ENCODE measurements at regions not wholly inside any gene's neighbourhood (a gene's known extent, or its start where the extent isn't known, plus 50 kb on each side); places are given as distances from the start of the nearest gene placed in this dataset.

- no peak for FAIRE-seq
- no peak overlapping the region for H3K4me2 ChIP-seq (ENCODE audit: insufficient read depth, low read length)
- no peak for ATAC-seq
- no peaks in the 10 kb centered on the region for H3K79me2 ChIP-seq (ENCODE audit: control insufficient read depth, insufficient read depth, low read length)
- no peaks in the 10 kb centered on the region for H3K9me3 ChIP-seq (replicated peaks; ENCODE audit: control insufficient read depth, insufficient read depth, low read depth, low read length)
- WGBS (ENCODE audit: insufficient coverage, low coverage, missing lambda C conversion rate) = 0% methylated on average over 2 of the region's 3 CpGs
- TF ChIP-seq USF2 (CRISPR knock-in tag; IDR thresholded peaks at IDR 0.05) (no peak), HDAC6 (IDR thresholded peaks at IDR 0.05; ENCODE audit: low read depth, low read length) (no peak), ESRRA (IDR thresholded peaks at IDR 0.05; ENCODE audit: borderline replicate concordance, low read depth) (no peak), TOE1 (IDR thresholded peaks at IDR 0.05; ENCODE audit: borderline replicate concordance) (no peak), TOE1 (CRISPR knock-in tag; IDR thresholded peaks at IDR 0.05; ENCODE audit: borderline replicate concordance, low read depth) (no peak), ZBTB5 (IDR thresholded peaks at IDR 0.05) (no peak), IRF2 (CRISPR knock-in tag; IDR thresholded peaks at IDR 0.05) (no peak), ZC3H8 (IDR thresholded peaks at IDR 0.05) (no peak), THRA (IDR thresholded peaks at IDR 0.05) (no peak)
- no peak overlapping the region for H3K9ac ChIP-seq (ENCODE audit: insufficient read depth in 1 of 2, low read depth in 2 of 2, low read length in 2 of 2)
- intact Hi-C loops (cut with micrococcal nuclease) (no loop called here), in situ Hi-C loops (cut with MboI) (no loop called here)
- CTCF ChIA-PET (ENCODE audit: low intra/inter-chr PET ratio) = no interaction called here
- no peaks in the 10 kb centered on the region for H3K4me1 ChIP-seq (replicated peaks in 1 of 2; ENCODE audit: control insufficient read depth in 2 of 2, insufficient read depth in 2 of 2, low read length in 2 of 2)
- H3K9me1 ChIP-seq (ENCODE audit: control insufficient read depth, insufficient read depth, low read length) = no peaks in the 10 kb centered on the region
- no peak overlapping the region for H3K27ac ChIP-seq (ENCODE audit: extremely low read depth, low read depth, low read length)
- no TSS peak for BruUV-seq (replicated peaks)
- H3K36me3 ChIP-seq (ENCODE audit: control insufficient read depth, insufficient read depth, low read length) = no peaks in the 10 kb centered on the region
- H3K27me3 ChIP-seq (ENCODE audit: control insufficient read depth in 2 of 2, insufficient read depth in 2 of 2, low read length in 2 of 2) = no peaks in the 10 kb centered on the region; a peak in 1 of 5 replicates
- no peak overlapping the region for H3K4me3 ChIP-seq
- H4K20me1 ChIP-seq (replicated peaks; ENCODE audit: control insufficient read depth, insufficient read depth, low read length) = no peaks in the 10 kb centered on the region
- no peak overlapping the region for H2AFZ ChIP-seq (ENCODE audit: low read depth, low read length)
- no peak for DNase-seq (ENCODE audit: extremely low read depth in 1 of 4, low spot score in 3 of 4)
- POLR2A ChIA-PET = no interaction called here
These were observed 252.1 kb upstream of the COPS8 start for GRCh38 chr2:236833501-236834073.

Measured in K562 (cell line).